GM21360 (cell line): ENCODE measurements at regions not wholly inside any gene's neighbourhood (a gene's known extent, or its start where the extent isn't known, plus 50 kb on each side); places are given as distances from the start of the nearest gene placed in this dataset.
"Not testable (repeated sequence)": the region's sequence is repeated elsewhere in the genome, so short reads cannot be mapped to it uniquely, and the experiment has no call there.

Experiments used
- ATAC-seq: cut with Tn5 transposase; IDR thresholded peaks from one replicate; pipeline ENCODE4 v1.9.1; 2021; ENCODE audit warnings: mild to moderate bottlenecking, moderate library complexity; ENCODE audit not compliant: unreplicated experiment

DNA sequence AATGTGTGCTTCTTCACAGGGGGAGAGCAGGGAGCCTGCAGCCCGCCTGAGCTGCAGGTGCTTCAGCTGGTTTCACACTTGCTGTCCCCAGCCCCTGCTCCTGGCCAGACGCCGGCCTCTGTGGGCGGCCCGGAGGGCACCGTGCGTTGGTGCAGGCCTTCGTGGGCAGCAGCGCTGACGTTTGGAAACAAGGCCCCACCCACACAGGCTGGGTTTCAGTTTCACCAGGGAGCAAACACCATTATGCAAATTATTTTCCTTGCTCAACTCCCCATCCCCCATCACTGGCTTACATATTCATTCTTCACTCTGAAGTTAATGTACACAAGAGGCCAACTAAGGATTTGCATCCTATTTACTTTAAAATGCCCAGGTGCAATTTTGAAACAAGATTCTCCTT, 343.2 kb downstream of the BCL2L11 start:
- ATAC-seq = peak; percentile 92

- not testable (repeated sequence) for ATAC-seq
These were observed 343.7 kb downstream of the BCL2L11 start for GRCh38 chr2:111464367-111464766.

GRCh38 chr2:111465521-111465920, 344.8 kb downstream of the BCL2L11 start:
- ATAC-seq = not testable (repeated sequence)

DNA sequence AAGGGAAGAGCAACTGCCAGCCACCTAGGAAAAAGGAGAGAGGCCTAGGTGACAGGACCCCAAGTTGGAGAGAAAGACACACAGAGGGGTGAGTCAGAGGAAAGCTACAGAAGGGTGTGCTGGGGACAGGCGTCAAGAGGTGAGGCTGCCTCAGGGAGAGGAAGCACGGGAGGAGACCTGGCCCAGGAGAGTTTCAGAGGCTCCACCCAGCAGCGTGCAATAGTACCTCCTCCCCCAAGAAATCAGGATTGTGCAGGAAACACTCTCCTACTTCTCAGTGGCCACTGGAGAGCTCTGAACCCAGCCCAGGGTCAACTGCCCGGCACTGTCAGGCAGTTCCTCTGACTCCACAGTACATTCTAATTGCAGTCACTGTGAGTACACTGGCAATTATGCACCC, 346.0 kb downstream of the BCL2L11 start:
- not testable (repeated sequence) for ATAC-seq

DNA sequence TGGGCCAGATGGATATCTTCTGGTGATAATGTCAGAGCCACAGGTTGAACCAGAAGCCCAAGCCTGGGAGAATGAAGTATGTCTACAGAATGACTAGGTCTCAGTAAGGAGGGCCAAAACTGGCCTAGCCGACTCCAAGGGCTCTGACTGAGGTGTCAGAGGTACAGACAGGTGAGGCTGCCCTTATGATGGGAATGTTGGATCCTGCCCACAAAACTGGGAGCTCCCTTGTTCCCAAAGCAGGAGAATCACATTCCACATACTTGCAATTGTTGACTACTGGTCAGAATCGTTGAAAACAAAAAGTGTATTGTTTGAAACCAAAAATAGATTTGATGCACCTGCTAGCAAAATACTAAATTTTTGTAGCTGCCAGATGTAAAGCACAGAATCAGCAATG, 350.2 kb downstream of the BCL2L11 start:
- not testable (repeated sequence) for ATAC-seq

- ATAC-seq = not testable (repeated sequence)
These were observed 351.2 kb downstream of the BCL2L11 start for GRCh38 chr2:111471791-111472530.

GRCh38 chr2:111472844-111473403, 352.2 kb downstream of the BCL2L11 start:
- not testable (repeated sequence) for ATAC-seq

DNA sequence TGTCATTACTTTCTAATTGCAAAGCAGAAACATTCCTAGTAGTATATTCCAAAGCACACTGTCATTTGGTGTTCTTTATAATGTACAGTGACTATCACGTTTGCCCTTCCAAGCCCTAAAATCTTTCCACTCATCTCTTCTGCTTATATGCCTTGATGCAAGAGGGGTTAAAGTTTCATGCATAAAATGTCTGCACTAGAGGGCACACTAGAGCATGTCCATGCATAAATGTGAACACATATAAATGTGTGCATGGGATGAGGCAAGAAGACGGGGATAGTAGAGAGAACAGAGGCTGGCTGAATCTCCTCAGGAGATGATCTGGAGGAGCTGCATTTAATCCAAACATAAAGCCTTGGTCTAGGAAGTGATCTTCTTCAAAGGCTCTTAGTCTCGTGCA, 352.8 kb downstream of the BCL2L11 start:
- ATAC-seq = not testable (repeated sequence)

DNA sequence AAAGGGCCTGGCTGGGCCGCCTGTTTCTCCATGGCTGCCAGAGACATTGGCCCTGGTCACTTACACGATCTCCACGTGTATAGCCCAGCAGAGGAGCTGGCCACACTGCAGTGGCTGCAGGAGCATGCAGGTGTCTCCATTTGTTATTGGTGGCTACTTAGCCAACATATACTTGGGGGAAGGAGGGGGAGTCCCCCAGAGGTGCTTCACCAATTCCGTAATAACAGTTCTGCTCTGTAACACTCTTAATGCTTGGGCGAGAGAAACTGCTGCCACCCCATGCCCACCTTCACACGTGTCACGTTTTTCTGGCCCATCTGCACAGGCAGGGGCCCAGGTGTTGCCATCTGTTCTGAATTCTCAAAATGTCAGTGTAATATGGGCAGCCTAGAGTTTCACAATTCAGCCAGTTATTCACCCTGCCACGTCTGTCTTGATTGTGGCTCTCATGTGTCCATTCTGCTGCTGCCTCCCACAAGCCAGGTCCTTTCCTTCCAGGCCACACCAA, 353.5 kb downstream of the BCL2L11 start:
- ATAC-seq = not testable (repeated sequence)

DNA sequence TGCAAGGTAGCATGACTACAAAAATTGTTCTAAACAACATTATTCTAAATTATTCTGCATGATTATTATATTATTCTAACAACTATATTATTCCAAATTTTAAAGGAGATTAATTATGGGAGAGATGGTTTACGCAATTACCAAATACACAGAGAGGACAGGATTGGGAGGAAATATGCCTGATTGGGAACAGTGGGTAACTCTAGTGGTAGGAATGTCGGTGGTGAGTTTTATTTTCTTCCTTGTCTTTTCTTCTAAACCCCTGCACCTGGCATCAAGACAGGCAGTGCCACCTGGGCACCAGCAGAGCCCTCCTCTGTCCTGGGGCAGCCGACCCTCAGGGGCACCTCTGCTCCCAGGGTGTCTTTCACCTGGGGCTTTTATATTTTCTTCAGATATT, 357.6 kb downstream of the BCL2L11 start:
- ATAC-seq = not testable (repeated sequence)

GRCh38 chr2:111478871-111479318, 358.2 kb downstream of the BCL2L11 start:
- peak; percentile 56 for ATAC-seq

- not testable (repeated sequence) for ATAC-seq
These were observed 359.4 kb downstream of the BCL2L11 start for GRCh38 chr2:111480016-111480625.

DNA sequence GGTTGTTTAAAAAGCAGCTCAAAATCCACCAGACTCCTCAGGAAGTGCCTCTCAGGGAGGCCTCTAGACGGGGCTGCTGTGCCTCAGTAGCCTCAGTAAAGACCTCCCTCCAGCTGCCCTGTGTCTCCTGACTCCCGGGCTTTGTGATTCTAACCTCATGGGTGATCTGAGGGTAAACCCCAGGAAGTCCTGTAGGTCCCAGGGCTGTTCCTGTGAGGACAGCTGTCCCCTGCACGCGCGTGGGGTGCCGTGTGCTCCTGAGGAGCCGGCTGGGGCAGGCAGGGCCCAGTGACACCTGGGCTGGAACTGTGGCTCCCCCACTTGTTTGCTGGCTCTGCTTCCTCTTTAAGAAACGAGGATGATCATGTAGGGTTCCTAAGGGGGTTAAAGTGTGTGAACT, 359.9 kb downstream of the BCL2L11 start:
- not testable (repeated sequence) for ATAC-seq

DNA sequence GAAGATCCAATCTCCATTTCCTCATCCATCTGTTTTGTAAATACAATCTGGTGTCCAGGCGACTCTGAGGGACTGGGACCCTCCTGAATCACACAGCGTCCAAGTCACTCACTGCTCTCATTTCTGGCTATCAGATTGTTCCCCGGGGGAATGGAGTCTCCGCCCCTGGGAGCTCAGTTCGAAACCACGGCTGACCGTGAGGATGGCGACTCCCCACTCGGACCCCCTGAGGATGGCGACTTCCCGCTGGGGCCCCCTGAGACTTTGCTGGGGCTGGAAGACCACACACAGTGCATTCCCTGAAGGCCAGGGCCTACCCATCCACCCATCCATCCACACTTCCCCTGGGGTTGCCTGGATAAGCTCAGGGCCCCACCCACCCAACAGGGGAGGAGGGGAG, 360.5 kb downstream of the BCL2L11 start:
- not testable (repeated sequence) for ATAC-seq

DNA sequence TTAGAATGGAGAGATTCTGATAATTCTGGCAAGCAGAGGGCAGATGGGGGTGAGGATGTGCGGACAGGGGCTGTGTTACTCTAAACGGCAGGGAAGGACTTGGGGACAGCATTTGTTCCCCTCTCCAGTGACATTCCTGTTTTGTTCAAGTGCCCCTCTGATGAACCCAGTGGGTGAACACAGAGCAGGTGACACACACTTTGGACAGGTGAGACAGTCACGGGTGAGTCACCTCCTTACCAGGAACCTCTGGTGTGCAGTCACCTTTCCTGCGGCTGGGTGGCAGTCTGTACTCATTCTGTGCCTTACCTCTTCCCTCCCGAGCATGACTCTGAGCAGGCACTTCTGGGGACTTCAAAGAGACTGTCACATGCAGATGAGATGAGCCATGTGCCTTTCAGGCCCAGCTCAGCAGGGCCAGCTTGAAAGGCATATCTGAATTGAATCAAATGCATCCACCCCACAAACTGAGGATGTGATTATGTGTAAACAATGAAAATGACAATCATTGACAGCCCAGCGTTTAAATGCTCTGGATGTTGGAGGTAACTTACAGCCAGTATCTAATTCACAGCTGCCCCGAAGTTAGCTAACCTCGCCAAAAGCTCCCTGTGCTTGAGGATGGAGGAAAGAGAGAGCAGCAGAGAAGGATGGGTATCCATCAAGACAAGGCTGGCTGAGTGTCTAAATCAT, 362.4 kb downstream of the BCL2L11 start:
- ATAC-seq = peak; percentile 64

GRCh38 chr2:111484097-111484496, 363.4 kb downstream of the BCL2L11 start:
- ATAC-seq = not testable (repeated sequence)

- not testable (repeated sequence) for ATAC-seq
These were observed 365.2 kb downstream of the BCL2L11 start for GRCh38 chr2:111485895-111486294.

DNA sequence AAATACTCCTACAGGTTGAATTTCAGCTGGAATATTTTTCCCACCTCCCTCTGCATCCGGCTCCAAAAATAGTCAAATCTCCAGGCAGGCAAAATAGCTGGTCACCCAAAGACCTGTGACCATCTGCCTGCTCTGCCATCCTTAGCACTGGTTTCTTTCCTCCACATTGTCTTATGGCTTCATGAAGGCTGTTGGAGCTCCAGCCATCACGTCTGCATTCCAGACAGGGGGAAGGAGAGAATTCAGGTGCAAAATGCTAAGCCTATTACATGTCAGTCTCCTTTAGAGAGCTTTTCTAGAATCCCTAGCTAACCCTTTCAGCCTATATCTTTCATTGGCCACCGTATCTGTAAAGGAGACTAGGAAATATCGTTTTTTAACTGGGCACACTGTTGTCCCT, 367.7 kb downstream of the BCL2L11 start:
- not testable (repeated sequence) for ATAC-seq

GRCh38 chr2:111489460-111489859, 368.7 kb downstream of the BCL2L11 start:
- not testable (repeated sequence) for ATAC-seq

- ATAC-seq = not testable (repeated sequence)
These were observed 370.5 kb downstream of the BCL2L11 start for GRCh38 chr2:111491181-111491580.

GRCh38 chr2:111491614-111492013, 370.9 kb downstream of the BCL2L11 start:
- ATAC-seq = not testable (repeated sequence)
